GM19463 (cell line): ENCODE measurements at regions not wholly inside any gene's neighbourhood (a gene's known extent, or its start where the extent isn't known, plus 50 kb on each side); places are given as distances from the start of the nearest gene placed in this dataset.

ENCODE experiments used
- ATAC-seq: cut with Tn5 transposase; IDR thresholded peaks from one replicate; pipeline ENCODE4 v1.9.1; 2021; ENCODE audit warnings: mild to moderate bottlenecking, moderate library complexity; ENCODE audit not compliant: unreplicated experiment

GRCh38 chr10:78263521-78263988 is 229.9 kb downstream of the RPS24 start:
- ATAC-seq, result no peak

GRCh38 chr10:78264361-78264760 is 230.7 kb downstream of the RPS24 start:
- ATAC-seq, result no peak

- no peak for ATAC-seq
Measured at GRCh38 chr10:78266741-78267469, 233.2 kb downstream of the RPS24 start.

- ATAC-seq, result no peak
Measured at GRCh38 chr10:78267598-78267997, 233.9 kb downstream of the RPS24 start.

GRCh38 chr10:78269060-78269459 is 235.4 kb downstream of the RPS24 start:
- ATAC-seq, result no peak

GRCh38 chr10:78272329-78272728 is 238.7 kb downstream of the RPS24 start:
- ATAC-seq, result no peak

- no peak for ATAC-seq
Measured at GRCh38 chr10:78274491-78274890, 240.8 kb downstream of the RPS24 start.

GRCh38 chr10:78276139-78276538 is 242.5 kb downstream of the RPS24 start:
- ATAC-seq, result no peak

GRCh38 chr10:78277314-78278057 is 243.8 kb downstream of the RPS24 start:
- ATAC-seq, result no peak

- no peak for ATAC-seq
Measured at GRCh38 chr10:78278058-78278404, 244.4 kb downstream of the RPS24 start.

GRCh38 chr10:78279756-78280155 is 246.1 kb downstream of the RPS24 start:
- ATAC-seq, result no peak

GRCh38 chr10:78280604-78281003 is 246.9 kb downstream of the RPS24 start:
- no peak for ATAC-seq

GRCh38 chr10:78281627-78282026 is 248.0 kb downstream of the RPS24 start:
- no peak for ATAC-seq

- ATAC-seq, result no peak
Measured at GRCh38 chr10:78283069-78283682, 249.5 kb downstream of the RPS24 start.

GRCh38 chr10:78284381-78284780 is 250.7 kb downstream of the RPS24 start:
- ATAC-seq, result no peak

- no peak for ATAC-seq
Measured at GRCh38 chr10:78285226-78285625, 251.6 kb downstream of the RPS24 start.

- no peak for ATAC-seq
Measured at GRCh38 chr10:78286186-78286585, 252.5 kb downstream of the RPS24 start.

GRCh38 chr10:78286668-78287067 is 253.0 kb downstream of the RPS24 start:
- ATAC-seq, result no peak

GRCh38 chr10:78287618-78288017 is 254.0 kb downstream of the RPS24 start:
- ATAC-seq, result no peak

- no peak for ATAC-seq
Measured at GRCh38 chr10:78288663-78289062, 255.0 kb downstream of the RPS24 start.

GRCh38 chr10:78290131-78290750 is 256.6 kb downstream of the RPS24 start:
- no peak for ATAC-seq
